Parathyroid adenoma (tissue), 2 donors: ENCODE measurements at regions not wholly inside any gene's neighbourhood (a gene's known extent, or its start where the extent isn't known, plus 50 kb on each side); places are given as distances from the start of the nearest gene placed in this dataset.

Source experiments
- H2AFZ ChIP-seq: fragments of 300-600 bp; sonication (generic); one replicate; pipeline ENCODE4 v1.7.0; 2017; ENCODE audit warnings: antibody characterized with exemption, mild to moderate bottlenecking
- H3K27ac ChIP-seq: fragments of 300-600 bp; sonication (generic); one replicate; pipeline ENCODE4 v1.7.0; 2017
- H3K27me3 ChIP-seq: fragments of 300-600 bp; sonication (generic); one replicate; pipeline ENCODE4 v1.7.0; 2017; ENCODE audit warnings: low read length; ENCODE audit not compliant: control insufficient read depth, insufficient read depth
- H3K36me3 ChIP-seq: fragments of 300-600 bp; sonication (generic); one replicate; pipeline ENCODE4 v1.7.0; 2017; ENCODE audit warnings: low read length; ENCODE audit not compliant: control insufficient read depth, insufficient read depth
- H3K4me1 ChIP-seq: fragments of 300-600 bp; sonication (generic); one replicate; pipeline ENCODE4 v1.7.0; 2017; ENCODE audit warnings: control low read depth
- H3K4me2 ChIP-seq: fragments of 300-600 bp; sonication (generic); one replicate; pipeline ENCODE4 v1.7.0; 2017; ENCODE audit warnings: low read length
- H3K4me3 ChIP-seq: fragments of 300-600 bp; sonication (generic); one replicate; pipeline ENCODE4 v1.7.0; 2017; ENCODE audit warnings: low read depth, low read length
- H3K79me2 ChIP-seq: fragments of 300-600 bp; sonication (generic); one replicate; pipeline ENCODE4 v1.7.0; 2017; ENCODE audit warnings: control low read depth
- H3K9ac ChIP-seq: fragments of 300-600 bp; sonication (generic); one replicate; pipeline ENCODE4 v1.7.0; 2017; ENCODE audit warnings: mild to moderate bottlenecking
- H3K9me3 ChIP-seq: fragments of 300-600 bp; sonication (generic); one replicate; pipeline ENCODE4 v1.7.0; 2017; ENCODE audit warnings: low read length; ENCODE audit not compliant: control insufficient read depth
- TF ChIP-seq, protein P1 (sequence below): fragments of 300-600 bp; sonication (generic); IDR thresholded peaks from one replicate; pipeline ENCODE4 v1.7.0; 2017; ENCODE audit warnings: antibody characterized with exemption, mild to moderate bottlenecking
- donor health status: primary hyperparathyroidism.

DNA sequence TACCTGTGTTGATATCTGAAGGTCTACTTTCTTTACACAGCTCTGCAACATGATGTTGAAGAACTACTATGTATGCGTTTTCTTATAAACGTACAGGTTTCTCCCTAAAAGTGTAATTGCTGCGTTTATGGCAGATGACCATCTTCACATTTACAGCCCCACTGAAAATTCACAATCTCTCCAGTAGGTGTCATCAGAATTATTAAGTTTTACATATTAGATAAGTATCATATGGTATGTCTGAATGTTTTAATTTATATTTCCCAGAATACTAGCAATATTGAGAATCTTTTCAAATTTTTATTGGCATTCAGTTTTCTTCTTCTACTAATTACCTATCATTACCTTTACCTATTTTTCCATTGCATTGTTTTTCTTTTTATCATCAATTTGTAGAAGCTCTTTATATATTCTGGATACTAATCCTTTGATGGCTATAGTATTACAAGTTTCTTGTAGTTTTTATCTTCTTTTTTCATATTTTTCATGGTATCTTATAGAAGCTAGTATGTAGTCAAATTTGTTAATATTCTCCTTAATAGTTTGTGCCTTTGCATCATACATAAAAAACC lies 123.5 kb downstream of the CAPZA3 start:
- no peaks in the 10 kb centered on the region for H3K36me3 ChIP-seq
- TF ChIP-seq, protein P1, sequence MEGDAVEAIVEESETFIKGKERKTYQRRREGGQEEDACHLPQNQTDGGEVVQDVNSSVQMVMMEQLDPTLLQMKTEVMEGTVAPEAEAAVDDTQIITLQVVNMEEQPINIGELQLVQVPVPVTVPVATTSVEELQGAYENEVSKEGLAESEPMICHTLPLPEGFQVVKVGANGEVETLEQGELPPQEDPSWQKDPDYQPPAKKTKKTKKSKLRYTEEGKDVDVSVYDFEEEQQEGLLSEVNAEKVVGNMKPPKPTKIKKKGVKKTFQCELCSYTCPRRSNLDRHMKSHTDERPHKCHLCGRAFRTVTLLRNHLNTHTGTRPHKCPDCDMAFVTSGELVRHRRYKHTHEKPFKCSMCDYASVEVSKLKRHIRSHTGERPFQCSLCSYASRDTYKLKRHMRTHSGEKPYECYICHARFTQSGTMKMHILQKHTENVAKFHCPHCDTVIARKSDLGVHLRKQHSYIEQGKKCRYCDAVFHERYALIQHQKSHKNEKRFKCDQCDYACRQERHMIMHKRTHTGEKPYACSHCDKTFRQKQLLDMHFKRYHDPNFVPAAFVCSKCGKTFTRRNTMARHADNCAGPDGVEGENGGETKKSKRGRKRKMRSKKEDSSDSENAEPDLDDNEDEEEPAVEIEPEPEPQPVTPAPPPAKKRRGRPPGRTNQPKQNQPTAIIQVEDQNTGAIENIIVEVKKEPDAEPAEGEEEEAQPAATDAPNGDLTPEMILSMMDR, result peak; percentile 25
- no peaks in the 10 kb centered on the region for H3K4me1 ChIP-seq
- H3K27ac ChIP-seq, result no peak overlapping the region
- H2AFZ ChIP-seq, result no peak overlapping the region
- H3K79me2 ChIP-seq, result no peaks in the 10 kb centered on the region
- no peak overlapping the region for H3K4me3 ChIP-seq
- H3K4me2 ChIP-seq, result no peak overlapping the region
- H3K9ac ChIP-seq, result no peak overlapping the region
- H3K27me3 ChIP-seq, result no peaks in the 10 kb centered on the region
- H3K9me3 ChIP-seq, result no peaks in the 10 kb centered on the region

DNA sequence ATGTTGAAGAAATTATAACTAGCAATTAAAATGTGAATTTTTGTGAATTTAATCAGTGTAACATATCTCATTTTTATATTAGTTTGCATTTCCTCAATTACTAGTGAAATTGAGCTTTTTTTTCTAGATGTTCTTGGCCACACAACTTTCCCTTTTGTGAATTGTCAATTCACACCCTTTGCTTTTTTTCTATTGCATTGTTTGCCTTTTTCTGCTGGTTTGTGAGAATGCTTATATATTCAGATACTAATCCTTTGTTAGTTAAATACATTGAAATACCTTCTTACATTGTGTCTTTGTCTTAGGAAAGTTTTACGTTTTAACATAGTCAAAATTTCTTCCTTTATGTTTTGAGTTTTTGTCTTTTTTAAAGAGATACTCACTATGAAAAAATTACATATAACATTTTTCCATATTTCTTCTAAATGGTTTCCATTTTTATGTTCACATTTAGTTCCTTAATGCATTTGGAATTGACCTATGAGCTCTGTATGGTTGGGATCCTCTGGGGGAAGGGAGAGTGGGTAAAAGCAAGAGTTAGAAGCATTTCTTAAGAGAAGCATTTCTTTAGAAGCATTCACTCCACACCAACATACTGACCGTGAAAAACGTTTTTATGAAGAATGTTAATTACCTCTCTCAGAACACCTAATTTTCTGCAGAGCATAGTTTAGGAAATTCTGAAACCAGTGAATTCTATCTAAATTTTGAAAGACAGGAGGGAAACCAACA lies 126.0 kb downstream of the CAPZA3 start:
- TF ChIP-seq, protein P1, result no peak
- H3K27me3 ChIP-seq, result no peaks in the 10 kb centered on the region
- no peaks in the 10 kb centered on the region for H3K4me1 ChIP-seq
- no peak overlapping the region for H3K9ac ChIP-seq
- H3K36me3 ChIP-seq, result no peaks in the 10 kb centered on the region
- no peak overlapping the region for H3K27ac ChIP-seq
- H3K4me3 ChIP-seq, result no peak overlapping the region
- no peak overlapping the region for H2AFZ ChIP-seq
- no peaks in the 10 kb centered on the region for H3K9me3 ChIP-seq
- no peak overlapping the region for H3K4me2 ChIP-seq
- no peaks in the 10 kb centered on the region for H3K79me2 ChIP-seq

GRCh38 chr12:18864900-18865561 lies 127.1 kb downstream of the CAPZA3 start:
- Histone ChIP-seq H3K27me3 (no peaks in the 10 kb centered on the region), H3K4me3 (no peak overlapping the region), H3K9me3 (no peaks in the 10 kb centered on the region), H2AFZ (no peak overlapping the region), H3K27ac (no peak overlapping the region), H3K79me2 (no peaks in the 10 kb centered on the region), H3K4me2 (no peak overlapping the region), H3K36me3 (no peaks in the 10 kb centered on the region), H3K4me1 (no peaks in the 10 kb centered on the region), H3K9ac (no peak overlapping the region)
- TF ChIP-seq, protein P1, result no peak

DNA sequence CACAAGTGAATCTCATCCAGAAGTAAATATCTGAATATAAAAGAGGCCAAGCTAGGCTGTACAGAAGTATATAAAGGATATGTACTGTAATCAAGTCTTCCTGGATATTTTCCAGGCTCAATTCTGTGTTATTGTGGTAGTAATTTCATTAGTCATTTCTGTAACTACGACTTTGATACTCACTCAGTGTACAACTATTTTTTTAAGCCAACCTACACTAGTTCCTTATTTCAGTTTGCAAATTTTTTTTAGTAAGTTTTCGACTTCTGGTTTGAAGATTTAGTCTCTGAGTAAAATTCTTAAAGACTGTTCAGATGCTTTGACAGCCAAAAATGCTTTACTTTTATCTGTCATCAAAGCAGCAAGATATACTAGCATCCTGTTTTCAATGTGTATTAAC lies 130.8 kb downstream of the CAPZA3 start:
- Histone ChIP-seq H3K79me2 (no peaks in the 10 kb centered on the region), H3K9ac (no peak overlapping the region), H3K4me3 (no peak overlapping the region), H3K27me3 (no peaks in the 10 kb centered on the region), H2AFZ (peak overlapping the region; percentile 30), H3K27ac (no peak overlapping the region), H3K9me3 (no peaks in the 10 kb centered on the region), H3K4me1 (no peaks in the 10 kb centered on the region), H3K4me2 (no peak overlapping the region), H3K36me3 (no peaks in the 10 kb centered on the region)
- TF ChIP-seq, protein P1, result no peak
